ENCODE measurements at regions not wholly inside any gene's neighbourhood (a gene's known extent, or its start where the extent isn't known, plus 50 kb on each side); places are given as distances from the start of the nearest gene placed in this dataset.

DNA sequence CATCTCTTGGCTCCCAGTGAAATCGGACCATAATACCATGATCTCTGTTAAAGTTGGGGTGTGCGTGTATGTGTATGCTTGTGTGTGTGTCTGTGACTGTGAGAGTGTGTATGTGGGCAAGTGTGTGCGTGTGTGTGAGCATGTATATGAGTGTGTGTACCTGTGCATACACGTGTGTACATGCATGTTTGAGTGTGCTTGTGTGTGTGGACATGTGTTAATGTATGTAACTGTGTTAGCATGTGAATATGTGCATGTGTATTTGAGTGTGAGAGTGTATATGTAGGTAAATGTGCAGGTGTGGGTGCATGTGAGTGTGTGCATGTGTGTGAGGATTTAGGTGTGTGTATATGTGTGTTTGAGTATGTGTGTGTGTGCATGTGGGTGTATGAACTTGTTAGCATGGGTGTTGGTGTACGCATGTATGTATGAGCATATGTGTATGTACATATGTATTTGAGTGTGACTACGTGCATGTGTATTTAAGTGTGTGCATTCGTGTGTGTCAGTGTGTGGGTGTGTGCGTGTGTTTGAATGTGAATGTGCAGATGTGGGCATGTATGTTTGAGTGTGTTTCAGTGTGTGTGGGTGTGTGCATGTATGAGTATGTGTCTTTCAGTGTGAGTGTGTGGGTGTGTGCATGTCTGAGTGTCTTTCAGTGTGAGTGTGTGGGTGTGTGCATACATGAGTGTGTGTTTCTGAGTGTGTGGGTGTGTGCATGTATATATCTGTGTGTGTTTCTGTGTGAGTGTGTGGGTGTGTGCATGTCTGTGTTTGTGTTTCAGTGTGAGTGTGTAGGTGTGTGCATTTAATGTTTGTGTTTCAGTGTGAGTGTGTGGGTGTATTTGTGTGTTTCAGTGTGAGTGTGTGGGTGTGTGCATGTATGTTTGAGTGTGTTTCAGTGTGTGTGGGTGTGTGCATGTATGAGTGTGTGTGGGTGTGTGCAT lies 183.2 kb downstream of the SOX9 start:
- DNase-seq: no peak

DNA sequence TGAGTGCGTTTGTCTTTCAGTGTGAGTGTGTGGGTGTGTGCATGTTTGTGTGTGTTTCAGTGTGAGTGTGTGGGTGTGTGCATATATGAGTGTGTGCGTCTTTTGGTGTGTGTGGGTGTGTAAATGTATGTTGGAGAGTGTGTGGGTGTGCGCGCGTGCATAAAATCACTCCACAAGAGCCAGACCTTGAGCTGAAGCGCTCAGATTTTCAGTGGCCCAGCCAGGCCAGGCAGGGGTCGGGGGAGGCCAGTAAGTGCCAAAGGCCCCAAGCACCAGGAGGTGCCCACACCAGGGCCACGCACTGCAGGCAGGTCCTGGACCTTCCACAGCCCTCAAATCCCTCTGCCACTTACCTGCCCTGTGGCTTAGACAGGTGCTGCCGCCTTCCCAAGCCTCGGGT lies 184.0 kb downstream of the SOX9 start:
- no peak for DNase-seq

DNA sequence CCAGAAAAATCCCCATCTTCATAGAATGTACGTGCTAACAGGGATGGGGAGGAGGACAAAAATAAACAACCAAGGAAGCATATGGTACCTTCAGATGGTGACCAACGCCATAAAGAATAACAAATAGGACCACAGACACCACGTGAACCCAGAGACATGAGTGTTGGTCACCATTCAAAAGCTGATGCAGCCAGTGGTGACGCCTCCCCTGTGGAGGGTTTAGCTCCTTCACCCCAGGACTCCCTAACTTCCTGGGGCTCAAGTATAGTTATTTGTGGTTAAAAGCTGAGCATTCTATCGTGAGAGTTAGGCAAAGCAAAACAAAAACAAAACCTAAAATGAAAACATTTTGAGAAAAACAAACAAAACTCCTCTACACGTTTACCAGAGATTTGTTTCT lies 184.7 kb downstream of the SOX9 start:
- DNase-seq: no peak

GRCh38 chr17:72306037-72306436 lies 185.2 kb downstream of the SOX9 start:
- no peak for DNase-seq

GRCh38 chr17:72307836-72308235 lies 187.0 kb downstream of the SOX9 start:
- DNase-seq: no peak

- DNase-seq: no peak
Measured at GRCh38 chr17:72308744-72309385, 188.0 kb downstream of the SOX9 start.

GRCh38 chr17:72311004-72311403 lies 190.2 kb downstream of the SOX9 start:
- DNase-seq: no peak

GRCh38 chr17:72315122-72315913 lies 194.5 kb downstream of the SOX9 start:
- DNase-seq: no peak

DNA sequence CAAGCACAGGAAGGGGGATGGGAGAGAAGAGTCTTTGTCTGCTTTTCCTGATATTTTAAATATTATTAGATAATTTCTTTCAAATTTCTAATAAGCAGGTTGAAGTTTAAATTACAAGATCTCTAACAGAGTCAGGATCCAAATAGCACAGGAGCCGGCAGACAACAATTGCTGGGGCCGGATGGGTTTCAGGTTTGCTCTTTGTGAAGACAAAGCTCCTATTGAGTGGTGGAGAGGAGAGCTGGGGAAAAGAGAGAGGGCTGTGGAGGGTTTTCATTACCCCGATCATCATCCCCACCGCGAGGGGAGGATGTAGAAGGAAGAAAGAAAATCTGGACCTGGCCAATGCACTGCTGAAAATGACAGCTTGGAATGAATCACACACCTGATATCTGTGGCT lies 197.3 kb downstream of the SOX9 start:
- no peak for DNase-seq

DNA sequence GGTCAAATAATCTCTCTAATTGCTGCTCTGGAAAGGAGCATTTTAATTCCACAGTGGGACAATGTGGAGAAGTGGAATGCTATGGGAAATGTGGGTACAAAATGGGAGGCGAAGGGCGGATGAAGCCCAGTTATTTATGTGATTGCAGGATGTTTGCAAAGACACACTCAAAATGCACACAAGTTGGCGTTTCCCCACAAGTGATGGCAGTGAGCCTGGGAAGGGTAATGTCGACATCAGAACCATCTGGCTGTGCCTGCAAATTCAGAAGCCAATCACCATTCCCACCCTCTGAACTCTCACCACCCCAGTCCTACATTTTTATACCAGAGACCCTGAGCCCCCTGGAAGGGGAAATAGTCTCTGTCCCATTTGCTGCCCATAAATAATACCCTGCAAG lies 201.1 kb downstream of the SOX9 start:
- DNase-seq: no peak

DNA sequence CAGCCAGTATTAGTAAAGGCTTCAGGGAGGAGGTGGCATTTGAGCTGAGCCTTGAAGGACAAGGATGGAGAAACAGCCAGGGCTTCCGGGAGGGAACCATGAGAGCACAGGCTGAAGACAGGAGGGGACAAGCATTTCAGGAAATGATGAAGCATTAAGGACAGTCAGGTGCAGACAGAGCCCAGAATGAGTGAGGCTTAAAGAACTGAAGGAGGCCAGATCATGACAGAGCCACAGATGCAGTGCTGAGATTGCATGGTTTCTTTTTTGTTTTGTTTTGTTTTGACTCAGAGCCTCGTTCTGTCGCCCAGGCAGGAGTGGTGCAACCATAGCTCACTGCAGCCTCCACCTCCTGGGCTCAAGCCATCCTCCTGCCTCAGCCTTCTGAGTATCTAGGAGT lies 211.5 kb downstream of the SOX9 start:
- DNase-seq: no peak

GRCh38 chr17:72333570-72333969 lies 212.8 kb downstream of the SOX9 start:
- no peak for DNase-seq

GRCh38 chr17:72334205-72334604 lies 213.4 kb downstream of the SOX9 start:
- no peak for DNase-seq

- no peak for DNase-seq
Measured at GRCh38 chr17:72336026-72336803, 215.4 kb downstream of the SOX9 start.

DNA sequence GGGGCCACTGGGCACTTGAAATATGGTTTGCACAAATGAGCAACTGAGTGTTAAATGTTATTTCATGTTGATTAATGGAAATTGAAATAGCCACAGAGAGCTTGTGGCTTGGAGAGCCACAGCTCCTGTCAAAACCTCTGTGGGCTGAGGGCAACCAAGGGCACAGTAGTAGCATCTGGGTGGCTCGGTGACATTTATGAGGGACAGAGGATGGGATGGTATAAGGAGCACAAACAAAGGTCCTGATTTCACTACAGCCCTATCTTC lies 215.9 kb downstream of the SOX9 start:
- DNase-seq: no peak

GRCh38 chr17:72338304-72338703 lies 217.5 kb downstream of the SOX9 start:
- no peak for DNase-seq

DNA sequence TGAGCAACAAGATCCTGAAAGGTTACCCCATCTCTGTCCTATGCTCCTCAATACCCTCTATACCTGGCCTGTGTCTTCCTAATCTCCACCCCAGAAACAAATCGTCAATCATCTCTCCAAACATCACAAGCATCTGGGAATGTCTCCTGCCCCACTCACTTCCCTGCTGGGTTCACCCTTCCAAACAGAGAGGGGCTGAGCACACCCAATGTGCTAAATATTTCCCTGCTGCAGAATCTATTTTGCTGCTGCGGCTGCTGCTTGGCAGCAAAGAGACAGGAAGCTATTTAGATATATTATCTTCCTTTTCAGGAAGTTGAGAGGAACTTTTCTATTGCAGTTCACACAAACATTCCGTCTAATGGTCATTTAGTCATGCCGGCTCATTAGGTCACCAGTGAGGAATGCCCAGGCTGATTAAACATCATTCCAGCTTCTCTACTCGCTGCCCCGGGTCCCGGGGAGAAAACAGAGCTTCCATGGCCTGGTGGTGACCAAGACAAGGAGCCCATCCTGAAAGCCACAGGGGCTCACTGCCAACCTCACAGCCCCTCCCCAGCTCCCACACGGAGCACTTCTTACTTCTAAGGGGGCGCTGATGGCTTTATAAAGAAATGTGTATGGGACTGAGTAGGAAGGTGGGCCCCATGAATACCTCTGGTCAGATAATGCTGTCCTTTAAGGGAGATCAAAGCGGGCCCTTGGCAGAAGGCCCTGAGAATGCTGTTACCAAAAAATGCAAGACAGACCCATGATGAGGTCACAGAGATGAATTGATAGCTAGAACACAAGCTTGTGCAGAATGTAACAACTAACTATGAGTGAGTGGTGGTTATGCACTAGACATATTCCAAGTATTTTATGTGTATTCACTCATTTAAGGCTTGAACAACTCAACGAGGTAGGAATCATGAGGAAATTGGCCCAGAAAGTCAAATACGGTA lies 218.3 kb downstream of the SOX9 start:
- no peak for DNase-seq

DNA sequence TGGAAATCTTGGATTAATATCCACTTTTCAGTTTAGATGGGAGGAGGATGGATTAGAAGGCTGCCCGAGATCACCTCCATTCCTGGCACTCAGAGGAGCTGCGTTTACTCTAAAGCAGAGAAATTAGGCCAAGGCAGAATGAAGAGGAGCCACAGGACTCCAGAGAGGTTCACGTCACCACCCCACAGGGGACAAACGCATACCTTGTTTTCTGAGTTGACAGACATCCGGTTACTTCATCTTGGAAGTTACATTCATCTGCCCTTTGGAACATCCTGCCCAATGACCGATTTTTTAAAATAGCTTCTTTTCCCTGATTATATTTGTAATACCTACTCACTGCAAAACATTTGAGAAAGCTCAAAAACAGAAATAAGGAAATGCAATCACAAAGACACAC lies 220.0 kb downstream of the SOX9 start:
- DNase-seq: no peak

DNA sequence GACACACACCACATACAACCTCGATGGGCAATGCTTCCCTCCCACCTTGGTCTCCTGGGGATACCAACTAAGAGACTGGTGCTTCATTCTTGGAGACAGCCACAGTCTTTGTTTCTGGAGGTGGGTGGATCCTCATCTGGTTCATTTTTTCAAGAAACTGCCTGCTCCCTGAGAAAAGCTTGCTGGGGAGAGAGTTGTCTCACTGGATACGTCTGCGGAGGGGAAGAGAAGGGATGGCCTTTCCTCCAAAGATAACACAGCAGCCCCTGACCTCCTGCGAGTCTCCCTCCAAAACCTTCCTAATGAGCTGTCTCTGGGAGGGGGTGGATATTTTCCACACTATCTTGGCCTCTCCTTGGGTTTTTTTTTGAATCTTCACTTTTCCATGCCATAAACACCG lies 221.2 kb downstream of the SOX9 start:
- DNase-seq: no peak

GRCh38 chr17:72342627-72343527 lies 222.1 kb downstream of the SOX9 start:
- DNase-seq: no peak

DNA sequence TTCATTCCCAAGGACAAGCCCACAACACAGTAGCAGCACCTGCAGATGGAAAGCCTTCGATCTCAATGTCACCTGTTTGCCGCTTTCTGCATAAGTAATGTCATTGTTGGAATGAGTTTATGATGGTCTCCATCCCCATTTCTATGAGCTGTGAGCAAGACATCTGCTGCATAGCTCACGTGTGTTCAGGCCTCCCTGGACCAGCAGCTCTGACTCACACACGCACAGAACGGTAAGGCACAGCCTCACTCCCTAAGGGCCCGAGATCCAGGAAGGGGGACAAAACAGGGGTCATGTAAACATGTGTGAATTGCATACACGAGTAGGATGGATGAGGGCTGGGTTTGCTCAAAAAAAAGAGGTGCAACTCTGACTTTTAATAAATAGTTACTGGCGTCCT lies 223.1 kb downstream of the SOX9 start:
- no peak for DNase-seq

All from hematopoietic multipotent progenitor cell treated with erythropoietin and hydrocortisone succinate and interleukin-3 and kit ligand, for 8 days (in vitro differentiated cells).